ENCODE measurements at regions not wholly inside any gene's neighbourhood (a gene's known extent, or its start where the extent isn't known, plus 50 kb on each side); places are given as distances from the start of the nearest gene placed in this dataset.
A peak's percentile ranks its signal among the peaks of the same experiment; 100 is the strongest.

DNA sequence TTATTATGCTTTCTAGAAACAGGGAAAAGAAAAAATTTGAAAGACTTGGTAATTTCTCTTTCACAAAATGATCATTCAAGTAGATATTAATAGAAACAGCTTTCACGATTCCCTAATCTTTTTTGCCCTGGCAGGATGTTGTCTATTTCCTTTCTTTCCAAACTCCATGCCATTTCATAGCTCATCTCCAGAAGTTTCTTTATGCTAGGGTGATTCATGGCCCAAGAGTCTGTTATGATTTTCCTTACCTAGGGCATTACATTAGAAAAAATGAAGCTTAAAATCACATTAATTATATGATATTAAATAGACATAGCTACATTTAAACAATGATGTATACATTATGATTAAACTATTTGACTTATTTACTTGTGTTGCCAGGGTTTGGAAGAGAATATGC lies 762.1 kb downstream of the LTN1 start:
- TF ChIP-seq, protein P1, sequence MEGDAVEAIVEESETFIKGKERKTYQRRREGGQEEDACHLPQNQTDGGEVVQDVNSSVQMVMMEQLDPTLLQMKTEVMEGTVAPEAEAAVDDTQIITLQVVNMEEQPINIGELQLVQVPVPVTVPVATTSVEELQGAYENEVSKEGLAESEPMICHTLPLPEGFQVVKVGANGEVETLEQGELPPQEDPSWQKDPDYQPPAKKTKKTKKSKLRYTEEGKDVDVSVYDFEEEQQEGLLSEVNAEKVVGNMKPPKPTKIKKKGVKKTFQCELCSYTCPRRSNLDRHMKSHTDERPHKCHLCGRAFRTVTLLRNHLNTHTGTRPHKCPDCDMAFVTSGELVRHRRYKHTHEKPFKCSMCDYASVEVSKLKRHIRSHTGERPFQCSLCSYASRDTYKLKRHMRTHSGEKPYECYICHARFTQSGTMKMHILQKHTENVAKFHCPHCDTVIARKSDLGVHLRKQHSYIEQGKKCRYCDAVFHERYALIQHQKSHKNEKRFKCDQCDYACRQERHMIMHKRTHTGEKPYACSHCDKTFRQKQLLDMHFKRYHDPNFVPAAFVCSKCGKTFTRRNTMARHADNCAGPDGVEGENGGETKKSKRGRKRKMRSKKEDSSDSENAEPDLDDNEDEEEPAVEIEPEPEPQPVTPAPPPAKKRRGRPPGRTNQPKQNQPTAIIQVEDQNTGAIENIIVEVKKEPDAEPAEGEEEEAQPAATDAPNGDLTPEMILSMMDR (conservative IDR thresholded peaks at IDR 0.05) = no peak
- no peak for TF ChIP-seq ZFX (IDR thresholded peaks at IDR 0.05)

DNA sequence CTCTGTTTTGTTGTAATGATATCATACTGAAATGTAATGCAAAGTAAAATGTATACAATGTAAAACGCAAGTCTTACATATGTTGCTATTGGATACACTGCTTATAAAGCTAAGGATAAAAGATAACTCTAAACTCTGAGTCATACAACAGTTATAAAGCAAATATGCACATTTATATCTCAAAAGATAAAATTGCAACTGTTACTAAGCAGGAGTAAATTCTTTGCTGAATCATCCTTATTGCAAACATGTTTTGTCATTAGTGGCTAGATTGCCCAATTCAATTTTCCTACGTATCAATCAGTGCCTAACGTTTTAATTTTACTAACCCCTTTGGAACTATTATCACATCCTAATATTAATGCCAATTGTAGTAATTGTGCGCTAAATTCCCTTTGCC lies 762.9 kb downstream of the LTN1 start:
- no peak overlapping the region for H3K27ac ChIP-seq
- TF ChIP-seq, protein P1 (conservative IDR thresholded peaks at IDR 0.05) = no peak
- no peak for TF ChIP-seq ZFX (IDR thresholded peaks at IDR 0.05)

More for the DNA sequence above, 762.1 kb downstream of the LTN1 start:
- H3K27ac ChIP-seq = no peak overlapping the region

DNA sequence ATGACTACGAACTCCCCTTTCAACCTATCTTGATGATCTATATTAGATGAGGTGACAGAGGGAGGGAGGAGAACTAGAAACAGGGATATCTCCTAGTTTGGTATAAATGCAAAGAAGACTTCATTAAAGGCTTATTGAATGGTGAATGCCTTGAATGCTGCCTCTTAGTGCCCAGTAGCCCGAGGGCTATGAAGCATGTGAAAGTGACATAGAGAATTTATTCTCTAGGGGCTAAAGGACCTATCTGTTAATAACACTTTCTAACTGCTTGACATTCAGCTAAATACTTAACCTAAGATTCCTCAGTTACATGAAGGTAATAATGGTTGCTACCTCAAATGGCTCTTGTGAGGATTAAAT lies 764.1 kb downstream of the LTN1 start:
- H3K27ac ChIP-seq = no peak overlapping the region
- TF ChIP-seq, protein P1 (conservative IDR thresholded peaks at IDR 0.05) = no peak
- no peak for TF ChIP-seq ZFX (IDR thresholded peaks at IDR 0.05)

DNA sequence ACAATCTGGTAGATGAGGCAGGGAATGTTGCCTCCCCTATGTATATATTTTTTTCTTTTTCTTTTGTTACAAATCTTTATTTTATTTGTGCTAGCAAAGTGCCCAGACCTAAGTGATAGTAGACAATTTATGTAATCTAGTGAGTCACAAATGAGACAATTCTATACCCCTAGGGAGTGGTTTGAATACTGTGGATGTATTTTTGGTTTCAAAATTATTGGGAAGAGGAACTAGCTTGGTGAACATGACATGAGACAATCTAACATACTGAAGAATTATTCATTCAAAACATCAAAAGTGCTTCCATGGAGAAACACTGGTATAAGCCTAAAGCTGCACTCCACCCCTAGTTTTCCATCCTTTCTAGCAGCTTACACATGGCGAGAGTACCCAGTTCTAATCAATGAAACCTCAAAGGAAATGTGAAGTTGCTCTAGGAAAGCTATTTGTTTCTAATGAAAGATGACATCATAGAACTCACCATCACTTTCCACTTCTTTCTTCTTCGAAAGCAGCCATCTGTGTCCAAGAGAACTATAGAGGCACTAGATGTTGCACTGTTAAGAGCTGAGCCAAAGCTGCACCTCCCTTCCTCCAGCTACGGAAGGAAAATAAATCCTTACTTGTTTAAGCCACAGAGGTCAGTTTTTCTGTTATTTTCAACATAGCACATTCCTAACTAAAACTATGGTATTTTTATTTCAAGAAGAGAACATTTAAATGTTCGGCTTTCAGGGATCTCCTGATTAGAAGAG lies 764.6 kb downstream of the LTN1 start:
- H3K27ac ChIP-seq = no peak overlapping the region
- TF ChIP-seq, protein P1 (conservative IDR thresholded peaks at IDR 0.05) = no peak
- TF ChIP-seq ZFX (IDR thresholded peaks at IDR 0.05) = no peak

DNA sequence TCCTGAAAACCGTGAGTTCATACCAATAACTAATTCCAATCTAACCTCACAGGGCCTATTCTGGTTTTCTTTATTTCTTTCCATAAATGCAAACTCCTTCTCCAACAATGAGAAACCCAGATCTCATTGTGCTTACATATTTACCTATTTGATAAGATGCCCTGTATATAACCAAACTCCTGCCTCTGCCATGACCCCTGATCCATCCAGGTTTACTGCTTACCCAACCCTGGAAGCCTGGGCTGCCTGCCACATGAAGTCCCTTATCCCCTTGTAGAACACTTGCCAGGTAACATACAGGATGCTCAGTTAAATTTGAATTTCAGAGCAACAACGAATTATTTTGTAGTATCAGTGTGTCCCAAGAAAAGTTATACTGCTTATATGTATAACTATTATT lies 766.1 kb downstream of the LTN1 start:
- H3K27ac ChIP-seq = peak overlapping the region; percentile 61
- TF ChIP-seq ZFX (IDR thresholded peaks at IDR 0.05) = no peak
- TF ChIP-seq, protein P1 (conservative IDR thresholded peaks at IDR 0.05) = no peak

DNA sequence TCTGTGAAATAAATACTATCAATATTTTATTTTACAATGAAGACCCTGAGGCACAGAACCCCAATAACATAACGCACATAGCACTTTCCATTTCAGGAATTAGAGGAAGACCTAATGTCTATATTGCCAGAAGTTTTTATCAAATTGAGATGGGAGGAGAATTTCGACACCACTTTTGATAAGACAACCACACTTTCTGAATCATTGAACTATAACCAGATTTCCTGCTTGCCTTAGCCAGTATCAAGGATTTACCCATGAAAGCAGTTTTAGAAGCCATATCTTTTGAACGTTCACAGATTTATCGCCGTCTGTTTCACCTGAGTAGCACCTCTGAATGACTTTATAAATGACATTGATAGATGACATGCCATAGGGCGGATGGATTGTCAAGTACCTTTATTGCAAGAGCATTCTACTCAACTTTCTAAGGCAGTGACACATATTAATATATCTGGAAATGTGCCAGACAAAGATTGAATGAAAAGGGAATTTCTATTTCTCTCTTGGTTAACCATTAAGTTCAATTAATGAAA lies 768.4 kb downstream of the LTN1 start:
- H3K27ac ChIP-seq = no peak overlapping the region
- no peak for TF ChIP-seq ZFX (IDR thresholded peaks at IDR 0.05)
- TF ChIP-seq, protein P1 (conservative IDR thresholded peaks at IDR 0.05) = no peak

DNA sequence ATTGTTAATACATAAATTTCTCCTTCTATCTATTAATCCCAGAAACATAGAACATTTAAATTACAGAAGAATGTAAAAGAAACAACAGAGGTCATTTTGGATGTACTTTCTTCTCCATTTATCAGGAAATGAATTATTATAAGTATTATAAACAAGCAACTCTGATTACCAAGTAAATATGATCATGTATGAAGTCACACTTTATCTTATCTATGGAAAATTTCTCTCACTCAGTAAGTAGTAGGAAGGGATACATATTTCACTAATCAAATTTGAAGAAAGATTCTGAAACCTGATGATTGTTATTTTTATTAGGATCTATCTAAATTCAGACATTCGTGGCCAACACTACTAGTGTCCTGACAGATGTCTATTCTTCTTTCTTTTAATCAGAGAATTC lies 770.7 kb downstream of the LTN1 start:
- TF ChIP-seq, protein P1 (conservative IDR thresholded peaks at IDR 0.05) = no peak
- no peak for TF ChIP-seq ZFX (IDR thresholded peaks at IDR 0.05)
- H3K27ac ChIP-seq = no peak overlapping the region
